GM12873 (cell line): ENCODE measurements at regions not wholly inside any gene's neighbourhood (a gene's known extent, or its start where the extent isn't known, plus 50 kb on each side); places are given as distances from the start of the nearest gene placed in this dataset.

Source experiments
- CTCF ChIP-seq: IDR thresholded peaks from 2 replicates; pipeline ENCODE4 v1.5.1; 2012; ENCODE audit warnings: low read depth, mild to moderate bottlenecking, moderate library complexity, low read length, control low read depth; ENCODE audit not compliant: insufficient read depth; ENCODE audit errors: missing control alignments

GRCh38 chr3:55313666-55314065 lies 173.4 kb downstream of the WNT5A start:
- no peak for TF ChIP-seq CTCF

GRCh38 chr3:55309336-55309735 lies 177.8 kb downstream of the WNT5A start:
- TF ChIP-seq CTCF: no peak

- no peak for TF ChIP-seq CTCF
Observed at GRCh38 chr3:55307622-55308021, 179.5 kb downstream of the WNT5A start.

GRCh38 chr3:55305696-55306485 lies 181.2 kb downstream of the WNT5A start:
- no peak for TF ChIP-seq CTCF

GRCh38 chr3:55300701-55301100 lies 186.4 kb downstream of the WNT5A start:
- TF ChIP-seq CTCF: no peak

- no peak for TF ChIP-seq CTCF
Observed at GRCh38 chr3:55297706-55298105, 189.4 kb downstream of the WNT5A start.

- TF ChIP-seq CTCF: no peak
Observed at GRCh38 chr3:55297245-55297644, 189.9 kb downstream of the WNT5A start.
